ENCODE measurements at regions not wholly inside any gene's neighbourhood (a gene's known extent, or its start where the extent isn't known, plus 50 kb on each side); places are given as distances from the start of the nearest gene placed in this dataset.

DNA sequence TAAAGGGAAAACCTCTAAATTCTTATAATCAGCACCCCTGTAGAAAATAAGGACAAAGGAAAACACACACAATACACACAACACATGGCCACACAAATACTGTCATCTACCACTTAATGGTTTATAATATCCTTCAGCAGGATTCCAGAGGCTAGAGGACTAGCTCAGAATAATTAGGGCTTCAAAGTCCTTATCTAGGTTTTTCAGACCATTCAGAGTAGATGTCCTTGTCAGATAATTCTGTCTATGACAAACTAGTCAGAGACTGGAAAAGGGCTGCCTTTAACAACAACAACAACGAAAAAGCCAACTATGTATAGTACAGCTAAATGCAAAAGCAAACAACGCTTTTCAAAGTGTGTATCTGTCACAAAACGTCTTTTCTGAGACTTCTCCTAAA is 456.5 kb upstream of the CNTN5 start:
- H3K27me3 ChIP-seq (ENCODE audit: insufficient read depth, low read length) = no peaks in the 10 kb centered on the region
- H2AK5ac ChIP-seq (ENCODE audit: insufficient read length, low read length) = no peak overlapping the region
- H3K9ac ChIP-seq (ENCODE audit: extremely low read depth, insufficient read length, low read length) = no peak overlapping the region
- no peak overlapping the region for H3K27ac Mint-ChIP-seq
- TF ChIP-seq, protein P1, sequence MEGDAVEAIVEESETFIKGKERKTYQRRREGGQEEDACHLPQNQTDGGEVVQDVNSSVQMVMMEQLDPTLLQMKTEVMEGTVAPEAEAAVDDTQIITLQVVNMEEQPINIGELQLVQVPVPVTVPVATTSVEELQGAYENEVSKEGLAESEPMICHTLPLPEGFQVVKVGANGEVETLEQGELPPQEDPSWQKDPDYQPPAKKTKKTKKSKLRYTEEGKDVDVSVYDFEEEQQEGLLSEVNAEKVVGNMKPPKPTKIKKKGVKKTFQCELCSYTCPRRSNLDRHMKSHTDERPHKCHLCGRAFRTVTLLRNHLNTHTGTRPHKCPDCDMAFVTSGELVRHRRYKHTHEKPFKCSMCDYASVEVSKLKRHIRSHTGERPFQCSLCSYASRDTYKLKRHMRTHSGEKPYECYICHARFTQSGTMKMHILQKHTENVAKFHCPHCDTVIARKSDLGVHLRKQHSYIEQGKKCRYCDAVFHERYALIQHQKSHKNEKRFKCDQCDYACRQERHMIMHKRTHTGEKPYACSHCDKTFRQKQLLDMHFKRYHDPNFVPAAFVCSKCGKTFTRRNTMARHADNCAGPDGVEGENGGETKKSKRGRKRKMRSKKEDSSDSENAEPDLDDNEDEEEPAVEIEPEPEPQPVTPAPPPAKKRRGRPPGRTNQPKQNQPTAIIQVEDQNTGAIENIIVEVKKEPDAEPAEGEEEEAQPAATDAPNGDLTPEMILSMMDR (conservative IDR thresholded peaks at IDR 0.05) = no peak
- no peak overlapping the region for H3T11ph ChIP-seq (ENCODE audit: low read length)
- no peak overlapping the region for H3K4me3 Mint-ChIP-seq
- no peak overlapping the region for H3K4ac ChIP-seq (ENCODE audit: low read depth, low read length)
- H4K91ac ChIP-seq (ENCODE audit: insufficient read length, low read depth, low read length) = no peak overlapping the region
- H3K36me3 Mint-ChIP-seq (ENCODE audit: insufficient read depth in 1 of 3, low read depth in 3 of 3) = no peaks in the 10 kb centered on the region
- no peak overlapping the region for H2BK20ac ChIP-seq (ENCODE audit: low read depth, low read length, poor library complexity, severe bottlenecking)
- H3K23ac ChIP-seq (ENCODE audit: insufficient read length, low read depth, low read length) = no peak overlapping the region
- no peak overlapping the region for H3K4me2 ChIP-seq (ENCODE audit: insufficient read depth, insufficient read length, low read length)
- no peak overlapping the region for H3K27ac ChIP-seq (ENCODE audit: insufficient read length, low read depth, low read length)
- no peaks in the 10 kb centered on the region for H3K9me3 Mint-ChIP-seq
- no peak overlapping the region for H3K14ac ChIP-seq (ENCODE audit: insufficient read depth, low read length)
- H3K23me2 ChIP-seq (ENCODE audit: insufficient read length, low read depth, low read length, poor library complexity, severe bottlenecking) = no peaks in the 10 kb centered on the region
- H3K27me3 Mint-ChIP-seq (ENCODE audit: low read depth) = no peaks in the 10 kb centered on the region
- no peak overlapping the region for H4K8ac ChIP-seq (replicated peaks; ENCODE audit: insufficient read length, low read depth, low read length)
- H2AFZ ChIP-seq (ENCODE audit: low read length) = no peak overlapping the region
- no peaks in the 10 kb centered on the region for H3K79me2 ChIP-seq (ENCODE audit: insufficient read depth, low read length)
- H2BK12ac ChIP-seq (ENCODE audit: insufficient read length, low read depth, low read length) = no peak overlapping the region
- H3K56ac ChIP-seq (ENCODE audit: insufficient read length, low read depth, low read length) = no peak overlapping the region
- H4K5ac ChIP-seq (ENCODE audit: insufficient read length, low read depth, low read length) = no peak overlapping the region
- no peak for DNase-seq
- H2BK5ac ChIP-seq (ENCODE audit: insufficient read length, low read length) = no peak overlapping the region
- H3K4me1 Mint-ChIP-seq = peaks cover 2 to 13% of the 10 kb centered on the region in 2 experiments; a peak in 2 of 4 replicates
- H3K18ac ChIP-seq (ENCODE audit: insufficient read length, low read depth, low read length) = no peak overlapping the region
- H2BK120ac ChIP-seq (ENCODE audit: low read depth, low read length, poor library complexity, severe bottlenecking) = no peak overlapping the region
- no peaks in the 10 kb centered on the region for H3K9me3 ChIP-seq (ENCODE audit: control insufficient read depth, low read depth, low read length)
- no peaks in the 10 kb centered on the region; the same call in 1 of the 2 replicates for H3K4me1 ChIP-seq (ENCODE audit: insufficient read depth, low read length)
- no CpG with 5 or more reads among the region's 3 CpGs for WGBS (ENCODE audit: extremely low coverage, insufficient read length, low lambda C conversion rate)
- no peaks in the 10 kb centered on the region for H3K79me1 ChIP-seq (ENCODE audit: insufficient read depth, low read depth, low read length, poor library complexity, severe bottlenecking)
- H4K20me1 ChIP-seq (ENCODE audit: control insufficient read depth, insufficient read depth, insufficient read length) = no peaks in the 10 kb centered on the region
- H2BK15ac ChIP-seq (ENCODE audit: low read depth, low read length) = no peak overlapping the region
